K562 (cell line): ENCODE measurements at regions not wholly inside any gene's neighbourhood (a gene's known extent, or its start where the extent isn't known, plus 50 kb on each side); places are given as distances from the start of the nearest gene placed in this dataset.

Source experiments
- ATAC-seq: fragments of 200-7000 bp; cut with Tn5 transposase; 3 replicates; pipeline ENCODE4 v1.9.1; 2020; ENCODE audit warnings: moderate library complexity
- BruUV-seq: library from RNA; stranded (reverse); fragments of 400-500 nt; replicated peaks from 2 replicates; lab custom pipeline; 2021; lab: Mats Ljungman, UMichigan
- CTCF ChIA-PET: fragments of 300-600 bp; formaldehyde crosslinking; extraction: SDS; loops from one replicate; lab custom pipeline; 2021; ENCODE audit warnings: low intra/inter-chr PET ratio; lab: Yijun Ruan, JAX
- POLR2A ChIA-PET: fragments of 300-600, 350-650 bp; sonication (Branson Sonifier 250); formaldehyde crosslinking; extraction: SDS; loops from one replicate; lab custom pipeline; 2021; ENCODE audit warnings: antibody characterized with exemption, inconsistent platforms; lab: Yijun Ruan, JAX
- DNase-seq, 4 experiments: peaks; one replicate each; pipeline versions ENCODE4 v3.0.0 to v3.0.0-alpha.2; 2011 to 2018; ENCODE audit warnings: low spot score in 3 of 4, mixed read lengths in 3 of 4; ENCODE audit errors: extremely low read depth in 1 of 4
- FAIRE-seq: peaks from 2 replicates; lab custom pipeline; 2011; peaks lifted over from hg19 to GRCh38; lab: Jason Lieb, UNC
- H2AFZ ChIP-seq: 2 replicates; pipeline ENCODE4 v1.6.0; 2011; ENCODE audit warnings: low read depth, low read length, control low read depth, inconsistent platforms
- H3K27ac ChIP-seq: fragments of 200-600 bp; 3 replicates; pipeline ENCODE4 v1.8.0; 2011; ENCODE audit warnings: low read depth, mild to moderate bottlenecking, control low read depth, inconsistent platforms, low read length, moderate library complexity, mixed read lengths; ENCODE audit errors: extremely low read depth
- H3K27me3 ChIP-seq, 2 experiments: fragments of 300-600 bp in 1 of 2; 2 replicates in 1 of 2; 3 replicates in 1 of 2; pipeline versions ENCODE4 v1.6.0 to v1.8.0; 2011; ENCODE audit warnings: inconsistent platforms in 2 of 2, low read length in 2 of 2, mild to moderate bottlenecking in 1 of 2, mixed read lengths in 1 of 2, moderate library complexity in 1 of 2; ENCODE audit not compliant: control insufficient read depth in 2 of 2, insufficient read depth in 2 of 2
- H3K36me3 ChIP-seq: fragments of 300-600 bp; 3 replicates; pipeline ENCODE4 v1.8.0; 2011; ENCODE audit warnings: mild to moderate bottlenecking, low read length, inconsistent platforms; ENCODE audit not compliant: control insufficient read depth, insufficient read depth
- H3K4me1 ChIP-seq, 2 experiments: fragments of 200-600 bp in 1 of 2; replicated peaks in 1 of 2; 2 replicates in 1 of 2; 3 replicates in 1 of 2; pipeline versions ENCODE4 v1.5.1 to v1.8.0; 2011; ENCODE audit warnings: inconsistent platforms in 2 of 2, low read length in 2 of 2, mild to moderate bottlenecking in 1 of 2, mixed read lengths in 1 of 2, moderate library complexity in 1 of 2; ENCODE audit not compliant: control insufficient read depth in 2 of 2, insufficient read depth in 2 of 2
- H3K4me2 ChIP-seq: 2 replicates; pipeline ENCODE4 v1.6.1; 2011; ENCODE audit warnings: low read length, control low read depth, inconsistent platforms, mixed read lengths; ENCODE audit not compliant: insufficient read depth
- H3K4me3 ChIP-seq: fragments of 200-600 bp; sonication (generic), shearing (Covaris generic); 2 replicates; pipeline ENCODE4 v1.5.1; 2016; ENCODE audit warnings: control low read depth, inconsistent platforms
- H3K79me2 ChIP-seq: fragments of 200-600 bp; 3 replicates; pipeline ENCODE4 v1.8.0; 2011; ENCODE audit warnings: low read length, inconsistent platforms; ENCODE audit not compliant: control insufficient read depth, insufficient read depth
- H3K9ac ChIP-seq, 2 experiments: 2 replicates each; pipeline versions ENCODE4 v1.6.0 to v1.6.1; 2011; ENCODE audit warnings: low read depth in 2 of 2, low read length in 2 of 2, control low read depth in 1 of 2, inconsistent platforms in 1 of 2, mild to moderate bottlenecking in 1 of 2, mixed read lengths in 1 of 2; ENCODE audit not compliant: insufficient read depth in 1 of 2
- H3K9me1 ChIP-seq: one replicate; pipeline ENCODE4 v1.6.0; 2011; ENCODE audit warnings: inconsistent platforms, mild to moderate bottlenecking, low read length, moderate library complexity; ENCODE audit not compliant: control insufficient read depth, insufficient read depth
- H3K9me3 ChIP-seq: replicated peaks from 2 replicates; pipeline ENCODE4 v1.5.1; 2011; ENCODE audit warnings: low read depth, low read length, inconsistent platforms; ENCODE audit not compliant: control insufficient read depth, insufficient read depth
- H4K20me1 ChIP-seq: replicated peaks from 2 replicates; pipeline ENCODE4 v1.6.1; 2011; ENCODE audit warnings: low read length, inconsistent platforms, mixed read lengths; ENCODE audit not compliant: control insufficient read depth, insufficient read depth
- BRF2 ChIP-seq: IDR thresholded peaks from 3 replicates; pipeline ENCODE4 v1.6.1; 2011; ENCODE audit warnings: borderline replicate concordance, mild to moderate bottlenecking; ENCODE audit not compliant: insufficient read length, insufficient read depth
- ETV1 ChIP-seq: fragments of 450-650 bp; conservative IDR thresholded peaks from 2 replicates; pipeline ENCODE4 v1.6.1; 2016; ENCODE audit warnings: missing genetic modification characterization, control low read depth, low read depth, missing compliant biosample characterization
- FOXK2 ChIP-seq, 2 experiments: fragments of 450-650 bp; IDR thresholded peaks in 1 of 2; conservative IDR thresholded peaks in 1 of 2; 2 replicates each; pipeline ENCODE4 v1.6.1; 2016; ENCODE audit warnings: low read depth in 2 of 2, mild to moderate bottlenecking in 1 of 2
- HDAC2 ChIP-seq: fragments of 450-650 bp; IDR thresholded peaks from 2 replicates; pipeline ENCODE4 v1.6.1; 2016; ENCODE audit warnings: mild to moderate bottlenecking
- HMGXB4 ChIP-seq: sonication (generic); formaldehyde crosslinking; IDR thresholded peaks from 2 replicates; pipeline ENCODE4 v1.8.1; 2023; ENCODE audit warnings: mild to moderate bottlenecking, missing genetic modification reagents
- NR2C1 ChIP-seq, 2 experiments: fragments of 450-650 bp; IDR thresholded peaks; 2 replicates each; pipeline ENCODE4 v1.6.1; 2017; ENCODE audit warnings: mild to moderate bottlenecking in 2 of 2, antibody characterized with exemption in 1 of 2, inconsistent platforms in 1 of 2, missing compliant biosample characterization in 1 of 2, missing genetic modification characterization in 1 of 2
- POLR2B ChIP-seq: fragments of 450-650 bp; IDR thresholded peaks from 2 replicates; pipeline ENCODE4 v1.6.1; 2018; ENCODE audit warnings: low read depth; ENCODE audit not compliant: partially characterized antibody
- PRDM10 ChIP-seq: fragments of 450-650 bp; IDR thresholded peaks from 2 replicates; pipeline ENCODE4 v1.6.1; 2018; ENCODE audit not compliant: partially characterized antibody
- RBM22 ChIP-seq: fragments of 200-400 bp; formaldehyde crosslinking; IDR thresholded peaks from 2 replicates; pipeline ENCODE4 v1.6.1; 2018; ENCODE audit warnings: low read length, low read depth; ENCODE audit not compliant: poor library complexity, severe bottlenecking
- RFX7 ChIP-seq: fragments of 250-450 bp; sonication (Bioruptor Pico); IDR thresholded peaks from 2 replicates; pipeline ENCODE4 v1.5.1; 2021; ENCODE audit warnings: mild to moderate bottlenecking
- SIN3A ChIP-seq, 2 experiments: fragments of 150-350 bp in 1 of 2; IDR thresholded peaks; 2 replicates each; pipeline ENCODE4 v1.6.1; 2011 to 2016; ENCODE audit warnings: borderline replicate concordance in 2 of 2, low read depth in 2 of 2, low read length in 2 of 2, mild to moderate bottlenecking in 2 of 2, moderate library complexity in 2 of 2; ENCODE audit not compliant: control insufficient read depth in 1 of 2
- ZBTB8A ChIP-seq: fragments of 450-650 bp; IDR thresholded peaks from 2 replicates; pipeline ENCODE4 v1.6.1; 2018; ENCODE audit warnings: mild to moderate bottlenecking, moderate library complexity; ENCODE audit not compliant: partially characterized antibody
- ZNF23 ChIP-seq: fragments of 250-450 bp; sonication (Bioruptor Pico); IDR thresholded peaks from 2 replicates; pipeline ENCODE4 v1.4.0; 2020; ENCODE audit warnings: mild to moderate bottlenecking
- ZNF444 ChIP-seq: fragments of 250-450 bp; sonication (Bioruptor Pico); IDR thresholded peaks from 2 replicates; pipeline ENCODE4 v1.4.0; 2020; ENCODE audit warnings: mild to moderate bottlenecking, moderate library complexity
- ZNF586 ChIP-seq: fragments of 450-650 bp; formaldehyde crosslinking; conservative IDR thresholded peaks from 2 replicates; pipeline ENCODE4 v1.4.0; 2020; ENCODE audit warnings: mild to moderate bottlenecking, moderate library complexity
- WGBS: fragments of 100-300 bp; shearing (Covaris generic); methylation state at CpG from one replicate; pipeline ENCODE4 v1.1.6; 2016; ENCODE audit warnings: low coverage, mixed read lengths; ENCODE audit not compliant: insufficient coverage; ENCODE audit errors: missing lambda C conversion rate; 5-methylcytosine and 5-hydroxymethylcytosine counted together
- in situ Hi-C: fragments of 300-500 bp; cut with MboI; formaldehyde crosslinking; loops from 4 replicates; pipeline ENCODE4 v1.15.0; 2018; ENCODE audit warnings: inconsistent platforms, mixed read lengths
- intact Hi-C: fragments of 100-400 bp; cut with micrococcal nuclease; formaldehyde crosslinking; loops from 2 replicates; pipeline ENCODE4 v1.14.2; 2022

- Histone ChIP-seq H3K9ac (no peak overlapping the region), H3K27me3 (no peaks in the 10 kb centered on the region), H3K4me1 (no peaks in the 10 kb centered on the region), H2AFZ (no peak overlapping the region), H4K20me1 (no peaks in the 10 kb centered on the region), H3K9me3 (no peaks in the 10 kb centered on the region), H3K79me2 (no peaks in the 10 kb centered on the region), H3K4me2 (no peak overlapping the region), H3K9me1 (no peaks in the 10 kb centered on the region), H3K4me3 (no peak overlapping the region), H3K27ac (no peak overlapping the region), H3K36me3 (no peaks in the 10 kb centered on the region)
- FAIRE-seq (no peak), ATAC-seq (no peak), DNase-seq (no peak)
- in situ Hi-C loops: no loop called here
- ChIA-PET CTCF (no interaction called here), POLR2A (no interaction called here)
- intact Hi-C loops: no loop called here
- no TSS peak for BruUV-seq
- WGBS: 0% methylated on average over 6 of the region's 6 CpGs
- TF ChIP-seq NR2C1 (IDR thresholded peaks at IDR 0.05) (no peak), NR2C1 (tag; IDR thresholded peaks at IDR 0.05) (no peak), ETV1 (tag) (no peak), SIN3A (IDR thresholded peaks at IDR 0.05; ENCODE audit: borderline replicate concordance in 2 of 2, control insufficient read depth in 1 of 2, low read depth in 2 of 2, low read length in 2 of 2) (no peak), POLR2B (no peak), RFX7 (CRISPR knock-in tag) (no peak), HMGXB4 (no peak), FOXK2 (conservative IDR thresholded peaks at IDR 0.05 in 1 of 2, IDR thresholded peaks at IDR 0.05 in 1 of 2; ENCODE audit: low read depth in 2 of 2) (no peak), PRDM10 (no peak), ZNF23 (CRISPR knock-in tag) (no peak), ZNF444 (CRISPR knock-in tag) (no peak), HDAC2 (no peak), BRF2 (no peak), ZBTB8A (no peak), RBM22 (no peak), ZNF586 (CRISPR knock-in tag) (no peak)
Measured at GRCh38 chr5:167753725-167754490, 537.5 kb upstream of the WWC1 start.
